ENCODE measurements at regions not wholly inside any gene's neighbourhood (a gene's known extent, or its start where the extent isn't known, plus 50 kb on each side); places are given as distances from the start of the nearest gene placed in this dataset.
A peak's percentile ranks its signal among the peaks of the same experiment; 100 is the strongest.

DNA sequence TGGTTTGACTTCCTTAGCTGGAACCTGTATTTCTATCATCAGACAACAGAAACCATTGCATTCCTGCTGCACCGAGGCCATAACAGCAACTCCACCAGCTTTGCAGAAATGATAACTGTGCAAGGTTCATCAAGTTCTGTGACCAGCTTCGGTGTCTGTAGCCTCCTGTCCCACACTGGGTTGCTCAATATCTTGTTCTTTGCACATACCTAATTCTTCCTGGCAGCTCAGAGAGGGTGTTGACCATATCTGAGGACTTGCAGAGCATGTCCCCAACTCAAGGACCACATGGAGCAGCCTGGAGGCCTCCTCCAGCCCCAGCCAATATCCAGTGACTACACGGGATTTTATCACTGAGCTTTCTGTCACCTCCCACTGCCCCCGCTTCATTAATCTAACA, 59.3 kb upstream of the SCAF8 start:
- no peak for DNase-seq (ENCODE audit: low read depth)
- no peak overlapping the region for H3K4me3 ChIP-seq (ENCODE audit: low read depth, low read length)
- TF ChIP-seq, protein P1, sequence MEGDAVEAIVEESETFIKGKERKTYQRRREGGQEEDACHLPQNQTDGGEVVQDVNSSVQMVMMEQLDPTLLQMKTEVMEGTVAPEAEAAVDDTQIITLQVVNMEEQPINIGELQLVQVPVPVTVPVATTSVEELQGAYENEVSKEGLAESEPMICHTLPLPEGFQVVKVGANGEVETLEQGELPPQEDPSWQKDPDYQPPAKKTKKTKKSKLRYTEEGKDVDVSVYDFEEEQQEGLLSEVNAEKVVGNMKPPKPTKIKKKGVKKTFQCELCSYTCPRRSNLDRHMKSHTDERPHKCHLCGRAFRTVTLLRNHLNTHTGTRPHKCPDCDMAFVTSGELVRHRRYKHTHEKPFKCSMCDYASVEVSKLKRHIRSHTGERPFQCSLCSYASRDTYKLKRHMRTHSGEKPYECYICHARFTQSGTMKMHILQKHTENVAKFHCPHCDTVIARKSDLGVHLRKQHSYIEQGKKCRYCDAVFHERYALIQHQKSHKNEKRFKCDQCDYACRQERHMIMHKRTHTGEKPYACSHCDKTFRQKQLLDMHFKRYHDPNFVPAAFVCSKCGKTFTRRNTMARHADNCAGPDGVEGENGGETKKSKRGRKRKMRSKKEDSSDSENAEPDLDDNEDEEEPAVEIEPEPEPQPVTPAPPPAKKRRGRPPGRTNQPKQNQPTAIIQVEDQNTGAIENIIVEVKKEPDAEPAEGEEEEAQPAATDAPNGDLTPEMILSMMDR (IDR thresholded peaks at IDR 0.05; ENCODE audit: insufficient read depth, low read length): no peak

DNA sequence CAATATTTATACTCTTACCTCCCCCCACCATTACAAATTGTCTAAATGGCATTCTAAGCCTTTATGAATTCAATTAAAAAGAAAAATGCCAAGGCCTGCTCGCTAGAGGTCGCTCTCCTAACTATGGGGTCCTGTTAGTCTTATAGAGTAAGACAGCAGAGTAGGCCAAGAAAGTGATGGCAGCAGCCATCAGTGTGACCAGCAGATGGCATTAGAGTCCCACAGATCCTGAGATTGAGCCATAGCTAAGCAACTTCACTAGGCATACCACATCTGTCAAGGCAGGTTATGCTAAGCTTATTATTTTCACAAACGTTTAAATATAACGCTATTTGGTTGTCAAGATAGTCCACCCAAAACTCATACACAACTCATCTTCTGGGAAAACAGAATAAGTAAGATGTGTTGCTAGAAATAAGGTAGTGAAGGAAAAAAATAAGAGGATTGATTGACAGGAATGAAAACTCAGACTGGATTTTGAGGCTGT, 57.6 kb upstream of the SCAF8 start:
- TF ChIP-seq, protein P1 (IDR thresholded peaks at IDR 0.05; ENCODE audit: insufficient read depth, low read length): peak; percentile 97
- H3K4me3 ChIP-seq (ENCODE audit: low read depth, low read length): no peak overlapping the region
- peak; percentile 98 for DNase-seq (ENCODE audit: low read depth)

- no peak for DNase-seq (ENCODE audit: low read depth)
- no peak overlapping the region for H3K4me3 ChIP-seq (ENCODE audit: low read depth, low read length)
- TF ChIP-seq, protein P1 (IDR thresholded peaks at IDR 0.05; ENCODE audit: insufficient read depth, low read length): no peak
These were observed 50.5 kb upstream of the SCAF8 start for GRCh38 chr6:154682633-154683125.

Measured in fibroblast of the aortic adventitia (primary cell).